WTC11 (cell line): ENCODE measurements at regions not wholly inside any gene's neighbourhood (a gene's known extent, or its start where the extent isn't known, plus 50 kb on each side); places are given as distances from the start of the nearest gene placed in this dataset.

Experiments used
- CTCF ChIP-seq: fragments of 200-600 bp; IDR thresholded peaks from 2 replicates; pipeline ENCODE4 v1.8.0; 2022; ENCODE audit warnings: antibody characterized with exemption
- IRF1 ChIP-seq: sonication (generic); formaldehyde crosslinking; IDR thresholded peaks from 2 replicates; pipeline ENCODE4 v1.8.0; 2023; ENCODE audit warnings: missing genetic modification reagents
- JUN ChIP-seq: sonication (generic); formaldehyde crosslinking; IDR thresholded peaks from 2 replicates; pipeline ENCODE4 v1.8.0; 2023; ENCODE audit warnings: mild to moderate bottlenecking, missing genetic modification reagents
- TF ChIP-seq, protein P1 (sequence below): fragments of 250-450 bp; sonication (Bioruptor Pico); IDR thresholded peaks from 2 replicates; pipeline ENCODE4 v1.8.0; 2021; ENCODE audit warnings: mild to moderate bottlenecking

DNA sequence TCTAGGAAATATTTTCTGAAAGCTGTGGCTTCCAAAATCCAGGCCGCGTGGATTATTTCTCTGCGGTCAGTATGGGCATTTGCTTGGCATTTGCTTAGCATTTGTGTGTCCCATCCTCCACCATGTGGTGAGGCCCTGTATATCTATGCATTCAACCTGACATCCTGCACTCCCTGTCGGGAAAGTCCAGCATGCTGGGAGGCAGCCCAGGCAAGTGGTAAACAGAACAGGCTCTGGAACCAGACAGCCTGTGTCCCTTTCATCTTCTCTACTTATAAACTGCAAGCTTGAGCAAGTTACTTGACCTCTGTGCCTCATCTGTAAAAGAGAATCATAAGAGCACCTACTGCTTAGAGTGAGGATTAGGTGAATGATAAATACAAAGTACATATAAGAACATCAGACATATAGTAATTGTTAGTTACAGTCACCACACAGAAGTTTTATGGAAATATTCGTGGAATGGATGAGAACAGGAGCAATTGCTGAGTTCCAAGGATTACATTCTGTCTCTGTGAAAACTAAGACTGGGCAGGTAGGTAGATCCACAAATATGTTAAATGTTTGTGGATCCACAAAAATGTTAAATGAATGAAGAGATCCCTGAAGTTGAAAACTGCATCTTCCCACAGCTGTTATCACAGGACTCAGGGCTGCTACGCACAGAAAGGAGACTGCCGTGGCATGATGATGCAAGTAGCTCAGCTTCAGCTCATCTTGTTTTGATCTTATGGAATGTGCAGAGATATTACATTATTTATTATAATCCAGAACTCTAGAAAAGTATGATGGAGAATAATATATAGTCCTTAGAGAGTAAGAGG is 317.0 kb upstream of the MMADHC start:
- TF ChIP-seq, protein P1, sequence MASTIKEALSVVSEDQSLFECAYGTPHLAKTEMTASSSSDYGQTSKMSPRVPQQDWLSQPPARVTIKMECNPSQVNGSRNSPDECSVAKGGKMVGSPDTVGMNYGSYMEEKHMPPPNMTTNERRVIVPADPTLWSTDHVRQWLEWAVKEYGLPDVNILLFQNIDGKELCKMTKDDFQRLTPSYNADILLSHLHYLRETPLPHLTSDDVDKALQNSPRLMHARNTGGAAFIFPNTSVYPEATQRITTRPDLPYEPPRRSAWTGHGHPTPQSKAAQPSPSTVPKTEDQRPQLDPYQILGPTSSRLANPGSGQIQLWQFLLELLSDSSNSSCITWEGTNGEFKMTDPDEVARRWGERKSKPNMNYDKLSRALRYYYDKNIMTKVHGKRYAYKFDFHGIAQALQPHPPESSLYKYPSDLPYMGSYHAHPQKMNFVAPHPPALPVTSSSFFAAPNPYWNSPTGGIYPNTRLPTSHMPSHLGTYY, result no peak
- TF ChIP-seq JUN (CRISPR knock-in tag) (no peak), CTCF (no peak), IRF1 (CRISPR knock-in tag) (no peak)
